PC-9 (cell line): ENCODE measurements at regions not wholly inside any gene's neighbourhood (a gene's known extent, or its start where the extent isn't known, plus 50 kb on each side); places are given as distances from the start of the nearest gene placed in this dataset.

Source experiments
- CTCF ChIP-seq: fragments of 200-600 bp; sonication (generic); conservative IDR thresholded peaks from 2 replicates; pipeline ENCODE4 v1.6.1; 2017; ENCODE audit warnings: mixed run types, antibody characterized with exemption, mild to moderate bottlenecking, moderate library complexity
- EZH2 ChIP-seq: fragments of 200-600 bp; sonication (generic); IDR thresholded peaks from 2 replicates; pipeline ENCODE4 v1.8.0; 2017; ENCODE audit warnings: antibody characterized with exemption, low read depth

DNA sequence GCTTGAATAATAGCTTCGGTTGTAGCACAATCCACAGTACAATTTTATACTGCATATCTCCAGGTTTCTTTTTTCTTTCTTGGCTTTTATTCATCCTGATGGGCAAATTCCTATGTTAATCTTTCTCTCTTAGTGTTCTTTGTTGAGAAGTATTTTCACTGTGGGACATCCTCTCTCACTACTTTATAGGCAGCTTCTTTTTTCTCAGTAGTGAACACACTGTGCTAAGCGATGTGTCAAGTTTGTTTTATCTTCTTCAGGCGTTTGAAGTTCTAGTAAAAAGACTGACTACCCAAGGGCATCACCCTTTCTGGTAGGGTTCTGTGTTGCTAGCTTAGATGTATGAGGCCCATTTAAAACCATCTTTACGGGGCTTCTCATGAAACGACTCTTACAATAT, 182.1 kb downstream of the FAM170A start:
- TF ChIP-seq CTCF (no peak), EZH2 (no peak)
